ENCODE measurements at regions not wholly inside any gene's neighbourhood (a gene's known extent, or its start where the extent isn't known, plus 50 kb on each side); places are given as distances from the start of the nearest gene placed in this dataset.

- H3K36me3 ChIP-seq, result no peaks in the 10 kb centered on the region
- H3K27ac ChIP-seq, result no peak overlapping the region
- H3K9me3 ChIP-seq, result no peaks in the 10 kb centered on the region
- H3K27me3 ChIP-seq (replicated peaks; ENCODE audit: insufficient read depth), result no peaks in the 10 kb centered on the region
- ATAC-seq (ENCODE audit: insufficient number of reproducible peaks, low FRiP score, low read depth) (no peak), DNase-seq (ENCODE audit: low spot score) (no peak)
- TF ChIP-seq CTCF (IDR thresholded peaks at IDR 0.05), result no peak
- no peak overlapping the region for H3K4me3 ChIP-seq
- H3K4me1 ChIP-seq (ENCODE audit: control insufficient read depth in 1 of 2, low read depth in 2 of 2), result no peaks in the 10 kb centered on the region
These were observed 628.0 kb downstream of the EPHA7 start for GRCh38 chr6:92791403-92791802.

DNA sequence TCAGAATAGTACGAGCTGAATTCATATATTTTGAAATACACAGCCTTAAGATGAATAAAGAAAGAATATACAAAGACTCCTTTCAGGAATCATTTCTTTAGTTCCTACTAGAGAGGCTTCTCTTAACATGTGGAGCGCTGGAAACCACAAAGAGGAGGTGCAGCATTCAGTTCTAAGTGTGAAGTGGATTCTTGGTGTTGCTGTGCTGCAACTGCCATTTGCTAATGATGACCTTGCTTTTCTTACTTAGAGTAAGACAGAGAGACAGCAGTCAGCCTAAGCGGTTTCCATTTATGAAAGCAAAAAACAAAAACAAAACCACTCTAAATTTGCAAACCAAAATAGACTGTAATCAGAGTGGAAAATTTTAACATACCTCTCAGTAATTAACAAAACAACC lies 629.0 kb downstream of the EPHA7 start:
- DNase-seq (ENCODE audit: low spot score), result no peak
- no peak overlapping the region for H3K4me3 ChIP-seq
- H3K27ac ChIP-seq, result no peak overlapping the region
- H3K36me3 ChIP-seq, result no peaks in the 10 kb centered on the region
- TF ChIP-seq CTCF (IDR thresholded peaks at IDR 0.05), result no peak
- no peaks in the 10 kb centered on the region for H3K27me3 ChIP-seq (replicated peaks; ENCODE audit: insufficient read depth)
- H3K9me3 ChIP-seq, result no peaks in the 10 kb centered on the region
- no peak for ATAC-seq (ENCODE audit: insufficient number of reproducible peaks, low FRiP score, low read depth)
- no peaks in the 10 kb centered on the region for H3K4me1 ChIP-seq (ENCODE audit: control insufficient read depth in 1 of 2, low read depth in 2 of 2)

DNA sequence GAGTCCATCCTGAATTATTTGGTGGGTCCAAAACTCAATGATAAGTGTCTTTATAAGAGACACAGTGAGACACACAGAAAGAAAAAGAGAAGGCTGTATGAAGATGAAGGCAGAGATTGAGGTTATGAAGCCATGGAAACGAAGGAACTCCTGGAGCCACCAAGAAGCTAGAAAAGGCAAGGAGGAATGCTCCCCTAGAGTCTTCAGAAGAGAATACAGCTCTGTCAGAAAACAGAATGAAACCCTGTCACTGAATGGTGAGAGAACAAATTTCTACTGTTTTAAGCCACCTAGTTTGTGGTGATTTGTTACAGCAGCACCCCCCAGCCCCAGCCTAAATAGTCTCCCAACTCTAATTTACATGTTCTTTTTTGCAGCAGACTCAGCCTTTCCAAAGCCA lies 635.1 kb downstream of the EPHA7 start:
- no peak for ATAC-seq (ENCODE audit: insufficient number of reproducible peaks, low FRiP score, low read depth)
- no peak for DNase-seq (ENCODE audit: low spot score)
- H3K9me3 ChIP-seq, result no peaks in the 10 kb centered on the region
- no peak overlapping the region for H3K27ac ChIP-seq
- no peaks in the 10 kb centered on the region for H3K4me1 ChIP-seq (ENCODE audit: control insufficient read depth in 1 of 2, low read depth in 2 of 2)
- no peaks in the 10 kb centered on the region for H3K27me3 ChIP-seq (replicated peaks; ENCODE audit: insufficient read depth)
- H3K4me3 ChIP-seq, result no peak overlapping the region
- TF ChIP-seq CTCF (IDR thresholded peaks at IDR 0.05), result no peak
- no peaks in the 10 kb centered on the region for H3K36me3 ChIP-seq

GRCh38 chr6:92779746-92780145 lies 639.6 kb downstream of the EPHA7 start:
- no peaks in the 10 kb centered on the region for H3K4me1 ChIP-seq (ENCODE audit: control insufficient read depth in 1 of 2, low read depth in 2 of 2)
- H3K27ac ChIP-seq, result no peak overlapping the region
- no peak for TF ChIP-seq CTCF (IDR thresholded peaks at IDR 0.05)
- DNase-seq (ENCODE audit: low spot score) (no peak), ATAC-seq (ENCODE audit: insufficient number of reproducible peaks, low FRiP score, low read depth) (no peak)
- no peak overlapping the region for H3K4me3 ChIP-seq
- no peaks in the 10 kb centered on the region for H3K36me3 ChIP-seq
- no peaks in the 10 kb centered on the region for H3K27me3 ChIP-seq (replicated peaks; ENCODE audit: insufficient read depth)
- H3K9me3 ChIP-seq, result no peaks in the 10 kb centered on the region

GRCh38 chr6:92777146-92777740 lies 642.1 kb downstream of the EPHA7 start:
- H3K4me1 ChIP-seq (ENCODE audit: control insufficient read depth in 1 of 2, low read depth in 2 of 2), result no peaks in the 10 kb centered on the region
- no peak overlapping the region for H3K27ac ChIP-seq
- no peak for TF ChIP-seq CTCF (IDR thresholded peaks at IDR 0.05)
- H3K4me3 ChIP-seq, result no peak overlapping the region
- ATAC-seq (ENCODE audit: insufficient number of reproducible peaks, low FRiP score, low read depth) (no peak), DNase-seq (ENCODE audit: low spot score) (no peak)
- no peaks in the 10 kb centered on the region for H3K27me3 ChIP-seq (replicated peaks; ENCODE audit: insufficient read depth)
- no peaks in the 10 kb centered on the region for H3K36me3 ChIP-seq
- H3K9me3 ChIP-seq, result no peaks in the 10 kb centered on the region

Measured in thoracic aorta (tissue), 2 donors.